ENCODE measurements at regions not wholly inside any gene's neighbourhood (a gene's known extent, or its start where the extent isn't known, plus 50 kb on each side); places are given as distances from the start of the nearest gene placed in this dataset.

DNA sequence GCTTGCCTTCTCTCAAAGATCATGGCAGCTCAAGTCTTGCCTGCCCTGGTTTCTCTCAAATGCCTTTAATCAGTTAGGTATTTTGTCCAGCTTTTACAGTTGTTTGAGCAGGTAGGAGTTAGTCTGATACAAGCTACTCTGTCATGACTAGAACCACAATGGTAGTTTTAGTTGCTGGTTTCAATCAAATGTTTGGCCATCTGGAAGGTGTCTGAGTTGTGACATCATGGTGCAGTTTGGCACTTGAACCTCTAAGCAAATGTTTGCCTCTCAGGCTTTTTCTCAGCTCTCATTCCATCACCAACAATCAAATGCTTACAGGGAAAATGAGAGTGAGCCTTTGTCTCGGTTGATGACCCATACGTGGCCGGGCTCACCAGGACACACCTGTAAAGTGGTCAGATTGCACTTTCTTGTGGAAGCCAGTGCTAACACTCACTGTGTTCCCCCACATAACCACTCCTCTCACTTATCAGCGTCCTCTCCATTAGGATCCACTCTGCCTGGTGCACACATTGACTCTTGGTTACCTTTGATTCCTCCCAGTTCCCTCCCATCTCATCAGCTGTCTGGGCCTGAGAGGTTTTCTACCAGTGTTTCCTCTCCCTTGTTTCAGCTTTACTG, 67.5 kb downstream of the CCDC185 start:
- no peak overlapping the region for H3K4me3 Mint-ChIP-seq (ENCODE audit: unreplicated experiment)
- no peak overlapping the region for H3K27ac Mint-ChIP-seq (ENCODE audit: unreplicated experiment)
- no peaks in the 10 kb centered on the region for H3K4me1 Mint-ChIP-seq (ENCODE audit: low read depth)
- DNase-seq (ENCODE audit: low spot score): no peak
- peaks cover 4% of the 10 kb centered on the region for H3K36me3 Mint-ChIP-seq (ENCODE audit: low read depth)
- peaks cover 14% of the 10 kb centered on the region for H3K27me3 Mint-ChIP-seq (ENCODE audit: low read depth)
- H3K9me3 Mint-ChIP-seq (ENCODE audit: low read depth): peaks cover 3% of the 10 kb centered on the region
- TF ChIP-seq, protein P1, sequence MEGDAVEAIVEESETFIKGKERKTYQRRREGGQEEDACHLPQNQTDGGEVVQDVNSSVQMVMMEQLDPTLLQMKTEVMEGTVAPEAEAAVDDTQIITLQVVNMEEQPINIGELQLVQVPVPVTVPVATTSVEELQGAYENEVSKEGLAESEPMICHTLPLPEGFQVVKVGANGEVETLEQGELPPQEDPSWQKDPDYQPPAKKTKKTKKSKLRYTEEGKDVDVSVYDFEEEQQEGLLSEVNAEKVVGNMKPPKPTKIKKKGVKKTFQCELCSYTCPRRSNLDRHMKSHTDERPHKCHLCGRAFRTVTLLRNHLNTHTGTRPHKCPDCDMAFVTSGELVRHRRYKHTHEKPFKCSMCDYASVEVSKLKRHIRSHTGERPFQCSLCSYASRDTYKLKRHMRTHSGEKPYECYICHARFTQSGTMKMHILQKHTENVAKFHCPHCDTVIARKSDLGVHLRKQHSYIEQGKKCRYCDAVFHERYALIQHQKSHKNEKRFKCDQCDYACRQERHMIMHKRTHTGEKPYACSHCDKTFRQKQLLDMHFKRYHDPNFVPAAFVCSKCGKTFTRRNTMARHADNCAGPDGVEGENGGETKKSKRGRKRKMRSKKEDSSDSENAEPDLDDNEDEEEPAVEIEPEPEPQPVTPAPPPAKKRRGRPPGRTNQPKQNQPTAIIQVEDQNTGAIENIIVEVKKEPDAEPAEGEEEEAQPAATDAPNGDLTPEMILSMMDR (IDR thresholded peaks at IDR 0.05): no peak

DNA sequence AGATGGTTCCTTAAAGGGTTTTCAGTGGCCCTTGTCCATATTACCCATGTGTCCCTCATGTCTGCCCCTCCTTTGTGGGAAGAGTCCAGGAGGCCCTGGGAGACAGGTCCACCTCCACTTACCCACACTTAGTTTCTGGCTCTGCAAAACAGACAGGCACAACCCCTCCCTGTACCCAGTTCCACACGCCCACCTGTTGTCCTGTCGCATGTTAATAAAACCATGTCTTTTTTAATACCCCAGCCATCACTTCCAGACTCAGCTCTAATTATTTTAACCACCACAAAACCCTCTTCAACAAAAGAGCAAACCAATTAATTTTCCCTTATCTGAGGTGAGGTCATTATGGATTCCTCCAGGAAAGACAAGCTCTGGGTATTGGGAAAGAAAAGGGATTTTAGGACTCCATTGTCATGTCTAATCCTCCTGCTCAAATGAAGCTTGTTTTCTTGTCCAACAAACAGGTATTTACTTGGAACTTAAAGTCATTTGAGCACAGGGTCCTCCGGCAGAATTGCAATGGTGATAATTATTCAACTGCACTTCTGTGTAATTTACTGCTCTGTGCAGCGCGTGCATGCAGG, 68.9 kb downstream of the CCDC185 start:
- peaks cover 4% of the 10 kb centered on the region for H3K36me3 Mint-ChIP-seq (ENCODE audit: low read depth)
- peaks cover 21% of the 10 kb centered on the region for H3K27me3 Mint-ChIP-seq (ENCODE audit: low read depth)
- TF ChIP-seq, protein P1 (IDR thresholded peaks at IDR 0.05): no peak
- no peak overlapping the region for H3K4me3 Mint-ChIP-seq (ENCODE audit: unreplicated experiment)
- H3K27ac Mint-ChIP-seq (ENCODE audit: unreplicated experiment): no peak overlapping the region
- no peak for DNase-seq (ENCODE audit: low spot score)
- no peaks in the 10 kb centered on the region for H3K4me1 Mint-ChIP-seq (ENCODE audit: low read depth)
- peaks cover 3% of the 10 kb centered on the region for H3K9me3 Mint-ChIP-seq (ENCODE audit: low read depth)

DNA sequence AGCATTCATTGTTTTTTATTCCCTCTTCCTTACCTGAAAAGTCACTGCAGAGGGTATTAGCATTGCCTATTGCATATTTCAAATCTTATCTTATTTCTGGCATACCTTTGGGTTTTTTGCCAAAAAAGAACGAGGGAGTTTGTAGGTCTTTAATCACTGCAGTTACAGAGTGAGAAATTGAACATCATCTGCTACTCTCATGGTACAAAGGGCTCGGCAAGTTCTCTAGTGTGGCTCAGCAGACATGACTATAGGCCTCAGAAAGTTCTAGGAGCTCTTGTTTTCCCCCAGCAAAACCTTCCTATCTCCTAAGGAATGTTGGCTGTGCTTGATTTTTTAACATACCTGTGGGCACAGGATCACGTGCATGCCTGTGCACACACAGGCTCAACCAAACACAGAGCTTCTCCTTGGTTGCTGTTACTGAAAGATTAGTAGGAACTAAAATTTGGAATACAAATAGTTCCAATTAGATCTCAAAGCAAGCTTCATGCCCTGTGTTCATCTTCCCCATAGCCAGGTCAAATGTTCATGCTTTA, 69.7 kb downstream of the CCDC185 start:
- no peak overlapping the region for H3K27ac Mint-ChIP-seq (ENCODE audit: unreplicated experiment)

DNA sequence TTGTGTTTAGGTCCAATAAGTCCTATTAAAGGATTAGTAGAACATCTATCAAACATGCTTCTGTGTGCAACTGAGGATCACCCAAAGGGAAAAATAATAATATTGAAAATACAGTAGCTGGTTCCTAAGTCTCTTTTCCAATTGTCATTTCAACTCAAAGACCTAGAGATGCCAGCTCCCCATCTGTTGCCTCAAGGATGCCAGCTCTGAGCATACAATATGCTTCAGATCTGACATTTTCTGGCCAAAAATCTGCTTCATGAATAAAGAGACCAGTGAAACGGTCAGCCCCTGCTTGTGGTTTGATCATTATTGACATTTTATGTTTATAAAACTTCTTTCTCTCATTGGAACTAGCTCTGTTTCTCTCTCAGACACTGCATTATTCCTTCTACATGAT, 72.9 kb downstream of the CCDC185 start:
- H3K27ac Mint-ChIP-seq (ENCODE audit: unreplicated experiment): no peak overlapping the region
- peaks cover 3% of the 10 kb centered on the region for H3K36me3 Mint-ChIP-seq (ENCODE audit: low read depth)
- H3K4me3 Mint-ChIP-seq (ENCODE audit: unreplicated experiment): no peak overlapping the region
- no peaks in the 10 kb centered on the region for H3K4me1 Mint-ChIP-seq (ENCODE audit: low read depth)
- no peaks in the 10 kb centered on the region for H3K9me3 Mint-ChIP-seq (ENCODE audit: low read depth)
- peaks cover 27% of the 10 kb centered on the region for H3K27me3 Mint-ChIP-seq (ENCODE audit: low read depth)
- TF ChIP-seq, protein P1 (IDR thresholded peaks at IDR 0.05): no peak
- DNase-seq (ENCODE audit: low spot score): no peak

More for the DNA sequence above, 69.7 kb downstream of the CCDC185 start:
- peaks cover 3% of the 10 kb centered on the region for H3K9me3 Mint-ChIP-seq (ENCODE audit: low read depth)
- no peak for DNase-seq (ENCODE audit: low spot score)
- H3K4me3 Mint-ChIP-seq (ENCODE audit: unreplicated experiment): no peak overlapping the region
- no peaks in the 10 kb centered on the region for H3K4me1 Mint-ChIP-seq (ENCODE audit: low read depth)
- TF ChIP-seq, protein P1 (IDR thresholded peaks at IDR 0.05): no peak
- H3K36me3 Mint-ChIP-seq (ENCODE audit: low read depth): peaks cover 4% of the 10 kb centered on the region
- H3K27me3 Mint-ChIP-seq (ENCODE audit: low read depth): peaks cover 22% of the 10 kb centered on the region

DNA sequence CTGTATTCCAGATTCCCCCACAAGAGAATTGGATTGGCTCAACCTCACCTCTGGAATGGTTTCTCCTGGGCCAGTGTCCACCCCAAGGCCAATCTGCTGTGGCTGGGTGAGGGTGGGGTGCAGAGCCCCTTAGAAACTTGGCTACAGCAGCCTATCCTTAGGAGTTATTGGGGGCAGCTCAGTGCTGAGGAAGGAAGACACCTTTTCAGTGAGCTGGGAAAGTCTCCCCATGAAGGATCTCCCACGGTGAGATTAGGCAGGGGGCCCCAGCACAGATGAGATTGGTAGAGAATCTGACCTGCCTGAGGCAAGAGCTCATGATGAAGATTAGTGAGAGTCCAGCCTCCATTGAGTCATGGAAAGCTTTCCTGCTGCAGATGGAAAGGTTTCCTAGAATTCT, 78.4 kb downstream of the CCDC185 start:
- TF ChIP-seq, protein P1 (IDR thresholded peaks at IDR 0.05): no peak
- no peak overlapping the region for H3K27ac Mint-ChIP-seq (ENCODE audit: unreplicated experiment)
- H3K27me3 Mint-ChIP-seq (ENCODE audit: low read depth): peaks cover 38% of the 10 kb centered on the region
- no peak for DNase-seq (ENCODE audit: low spot score)
- H3K36me3 Mint-ChIP-seq (ENCODE audit: low read depth): no peaks in the 10 kb centered on the region
- H3K4me1 Mint-ChIP-seq (ENCODE audit: low read depth): no peaks in the 10 kb centered on the region
- H3K4me3 Mint-ChIP-seq (ENCODE audit: unreplicated experiment): no peak overlapping the region
- no peaks in the 10 kb centered on the region for H3K9me3 Mint-ChIP-seq (ENCODE audit: low read depth)
